ENCODE measurements at regions not wholly inside any gene's neighbourhood (a gene's known extent, or its start where the extent isn't known, plus 50 kb on each side); places are given as distances from the start of the nearest gene placed in this dataset.

DNA sequence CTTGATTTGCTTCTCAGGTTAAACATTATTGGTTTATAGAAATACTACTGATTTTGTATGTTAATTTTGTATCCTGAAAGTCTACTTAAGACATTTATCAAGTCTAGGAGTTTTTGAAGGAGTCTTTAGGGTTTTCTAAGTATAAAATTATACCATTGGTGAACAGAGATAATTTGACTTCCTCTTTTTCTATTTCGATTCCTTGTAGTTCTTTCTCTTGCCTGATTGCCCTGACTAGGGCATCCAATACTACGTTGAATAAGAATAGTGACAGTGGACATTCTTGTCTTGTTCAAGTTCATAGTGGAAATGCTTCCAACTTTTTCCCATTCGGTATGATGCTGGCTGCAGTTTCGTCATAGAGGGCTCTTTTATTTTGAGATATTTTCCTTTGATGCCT, 807.5 kb upstream of the SLC10A2 start:
- Histone ChIP-seq H3F3A (ENCODE audit: control insufficient read depth, insufficient read depth) (no peaks in the 10 kb centered on the region), H3K36me3 (ENCODE audit: control insufficient read depth, low read length) (no peaks in the 10 kb centered on the region), H3K27me3 (ENCODE audit: control insufficient read depth, low read length) (no peaks in the 10 kb centered on the region), H3K79me2 (ENCODE audit: control insufficient read depth, low read length) (no peaks in the 10 kb centered on the region), H4K20me1 (ENCODE audit: control insufficient read depth, insufficient read depth, low read depth, low read length) (no peaks in the 10 kb centered on the region), H3K4me2 (ENCODE audit: low read length) (no peak overlapping the region), H3K9me2 (replicated peaks; ENCODE audit: control insufficient read depth, low read length) (no peaks in the 10 kb centered on the region), H3K4me1 (ENCODE audit: control insufficient read depth, low read length) (no peaks in the 10 kb centered on the region), H3K27ac (ENCODE audit: low read depth, low read length) (no peak overlapping the region), H3K9me3 (ENCODE audit: control insufficient read depth, insufficient read depth, low read length) (no peaks in the 10 kb centered on the region), H3K4me3 (ENCODE audit: low read length) (no peak overlapping the region)
- no peak for TF ChIP-seq EZH2phosphoT487 (IDR thresholded peaks at IDR 0.05; ENCODE audit: borderline replicate concordance, low read length)

DNA sequence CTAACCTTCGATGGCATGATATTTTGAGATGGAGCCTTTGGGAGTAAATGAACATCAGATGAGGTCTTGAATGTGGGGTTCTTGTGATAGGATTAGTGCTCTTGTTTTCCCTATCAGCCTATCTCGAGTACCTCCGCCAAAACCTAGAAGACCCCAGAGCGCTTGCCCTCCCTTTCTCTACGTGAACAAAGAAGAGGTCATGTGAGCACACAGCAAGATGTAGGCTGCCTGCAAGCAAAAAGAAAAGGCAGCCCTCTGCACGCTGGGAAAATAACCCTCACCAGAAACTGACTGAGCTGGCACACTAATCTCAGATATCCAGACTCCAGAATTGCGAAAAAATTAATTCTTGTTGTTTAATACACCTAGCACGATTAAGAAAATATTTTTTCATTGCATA, 799.8 kb upstream of the SLC10A2 start:
- Histone ChIP-seq H3K4me1 (ENCODE audit: control insufficient read depth, low read length) (no peaks in the 10 kb centered on the region), H4K20me1 (ENCODE audit: control insufficient read depth, insufficient read depth, low read depth, low read length) (no peaks in the 10 kb centered on the region), H3K79me2 (ENCODE audit: control insufficient read depth, low read length) (no peaks in the 10 kb centered on the region), H3K36me3 (ENCODE audit: control insufficient read depth, low read length) (no peaks in the 10 kb centered on the region), H3K9me2 (replicated peaks; ENCODE audit: control insufficient read depth, low read length) (no peaks in the 10 kb centered on the region), H3K9me3 (ENCODE audit: control insufficient read depth, insufficient read depth, low read length) (no peaks in the 10 kb centered on the region), H3K27me3 (ENCODE audit: control insufficient read depth, low read length) (no peaks in the 10 kb centered on the region), H3K4me3 (ENCODE audit: low read length) (no peak overlapping the region), H3K27ac (ENCODE audit: low read depth, low read length) (no peak overlapping the region), H3F3A (ENCODE audit: control insufficient read depth, insufficient read depth) (no peaks in the 10 kb centered on the region), H3K4me2 (ENCODE audit: low read length) (no peak overlapping the region)
- no peak for TF ChIP-seq EZH2phosphoT487 (IDR thresholded peaks at IDR 0.05; ENCODE audit: borderline replicate concordance, low read length)
- TF ChIP-seq, protein P1, sequence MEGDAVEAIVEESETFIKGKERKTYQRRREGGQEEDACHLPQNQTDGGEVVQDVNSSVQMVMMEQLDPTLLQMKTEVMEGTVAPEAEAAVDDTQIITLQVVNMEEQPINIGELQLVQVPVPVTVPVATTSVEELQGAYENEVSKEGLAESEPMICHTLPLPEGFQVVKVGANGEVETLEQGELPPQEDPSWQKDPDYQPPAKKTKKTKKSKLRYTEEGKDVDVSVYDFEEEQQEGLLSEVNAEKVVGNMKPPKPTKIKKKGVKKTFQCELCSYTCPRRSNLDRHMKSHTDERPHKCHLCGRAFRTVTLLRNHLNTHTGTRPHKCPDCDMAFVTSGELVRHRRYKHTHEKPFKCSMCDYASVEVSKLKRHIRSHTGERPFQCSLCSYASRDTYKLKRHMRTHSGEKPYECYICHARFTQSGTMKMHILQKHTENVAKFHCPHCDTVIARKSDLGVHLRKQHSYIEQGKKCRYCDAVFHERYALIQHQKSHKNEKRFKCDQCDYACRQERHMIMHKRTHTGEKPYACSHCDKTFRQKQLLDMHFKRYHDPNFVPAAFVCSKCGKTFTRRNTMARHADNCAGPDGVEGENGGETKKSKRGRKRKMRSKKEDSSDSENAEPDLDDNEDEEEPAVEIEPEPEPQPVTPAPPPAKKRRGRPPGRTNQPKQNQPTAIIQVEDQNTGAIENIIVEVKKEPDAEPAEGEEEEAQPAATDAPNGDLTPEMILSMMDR (IDR thresholded peaks at IDR 0.05; ENCODE audit: low read depth, low read length, poor library complexity, severe bottlenecking), result no peak

DNA sequence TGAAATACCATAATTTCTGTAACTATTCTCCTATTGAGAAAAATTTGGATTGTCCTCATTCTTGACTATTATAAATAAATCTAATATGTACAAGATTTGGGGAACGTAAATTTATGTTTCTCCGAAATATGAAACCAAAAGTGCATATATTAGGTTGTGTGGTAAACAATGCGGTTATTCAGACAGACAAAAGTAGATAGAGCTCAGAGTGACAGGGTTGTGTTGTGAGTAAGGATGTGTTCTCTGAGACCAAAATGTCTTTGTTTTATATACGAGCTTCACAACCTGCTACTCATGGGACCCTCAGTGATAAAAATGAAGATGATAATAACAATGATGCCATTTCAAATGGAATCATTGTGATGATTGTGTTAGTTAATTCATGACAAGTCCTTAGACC, 796.3 kb upstream of the SLC10A2 start:
- no peaks in the 10 kb centered on the region for H3K9me3 ChIP-seq (ENCODE audit: control insufficient read depth, insufficient read depth, low read length)
- no peaks in the 10 kb centered on the region for H3K79me2 ChIP-seq (ENCODE audit: control insufficient read depth, low read length)
- no peaks in the 10 kb centered on the region for H4K20me1 ChIP-seq (ENCODE audit: control insufficient read depth, insufficient read depth, low read depth, low read length)
- H3K4me1 ChIP-seq (ENCODE audit: control insufficient read depth, low read length), result no peaks in the 10 kb centered on the region
- H3K36me3 ChIP-seq (ENCODE audit: control insufficient read depth, low read length), result no peaks in the 10 kb centered on the region
- H3K4me2 ChIP-seq (ENCODE audit: low read length), result no peak overlapping the region
- H3K27me3 ChIP-seq (ENCODE audit: control insufficient read depth, low read length), result no peaks in the 10 kb centered on the region
- H3K27ac ChIP-seq (ENCODE audit: low read depth, low read length), result no peak overlapping the region
- TF ChIP-seq, protein P1 (IDR thresholded peaks at IDR 0.05; ENCODE audit: low read depth, low read length, poor library complexity, severe bottlenecking), result no peak
- no peak for TF ChIP-seq EZH2phosphoT487 (IDR thresholded peaks at IDR 0.05; ENCODE audit: borderline replicate concordance, low read length)
- H3K9me2 ChIP-seq (replicated peaks; ENCODE audit: control insufficient read depth, low read length), result no peaks in the 10 kb centered on the region
- no peaks in the 10 kb centered on the region for H3F3A ChIP-seq (ENCODE audit: control insufficient read depth, insufficient read depth)
- no peak overlapping the region for H3K4me3 ChIP-seq (ENCODE audit: low read length)

DNA sequence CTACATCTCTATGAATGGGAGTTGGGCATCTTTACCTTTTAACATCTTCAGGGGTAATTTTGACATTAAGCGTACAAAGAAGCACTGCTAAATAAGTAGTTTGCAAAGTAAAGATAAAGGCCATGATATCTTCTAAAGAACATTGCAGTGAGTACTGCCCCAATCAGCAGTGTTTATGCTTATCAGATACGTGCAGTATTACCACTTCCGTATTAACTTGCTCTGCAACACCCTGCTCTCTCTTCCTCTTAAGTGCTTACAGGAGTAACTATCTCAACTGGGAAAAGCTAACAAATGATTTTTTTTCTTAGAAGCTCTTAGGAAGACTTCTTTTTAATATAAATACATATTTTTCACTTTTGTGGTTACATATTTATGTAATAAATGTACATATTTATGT, 793.7 kb upstream of the SLC10A2 start:
- Histone ChIP-seq H3K9me2 (replicated peaks; ENCODE audit: control insufficient read depth, low read length) (no peaks in the 10 kb centered on the region), H4K20me1 (ENCODE audit: control insufficient read depth, insufficient read depth, low read depth, low read length) (no peaks in the 10 kb centered on the region), H3K27me3 (ENCODE audit: control insufficient read depth, low read length) (no peaks in the 10 kb centered on the region), H3K4me3 (ENCODE audit: low read length) (no peak overlapping the region), H3K4me2 (ENCODE audit: low read length) (no peak overlapping the region), H3K4me1 (ENCODE audit: control insufficient read depth, low read length) (no peaks in the 10 kb centered on the region), H3K36me3 (ENCODE audit: control insufficient read depth, low read length) (no peaks in the 10 kb centered on the region), H3F3A (ENCODE audit: control insufficient read depth, insufficient read depth) (no peaks in the 10 kb centered on the region), H3K9me3 (ENCODE audit: control insufficient read depth, insufficient read depth, low read length) (no peaks in the 10 kb centered on the region), H3K79me2 (ENCODE audit: control insufficient read depth, low read length) (no peaks in the 10 kb centered on the region), H3K27ac (ENCODE audit: low read depth, low read length) (no peak overlapping the region)
- TF ChIP-seq, protein P1 (IDR thresholded peaks at IDR 0.05; ENCODE audit: low read depth, low read length, poor library complexity, severe bottlenecking), result no peak
